Esophagus (tissue), 2 donors: ENCODE measurements at regions not wholly inside any gene's neighbourhood (a gene's known extent, or its start where the extent isn't known, plus 50 kb on each side); places are given as distances from the start of the nearest gene placed in this dataset.

Source experiments
- H3K27ac ChIP-seq, 2 donors: one replicate each; pipeline ENCODE4 v1.5.1; 2013; ENCODE audit warnings: low read depth in 2 of 2, mild to moderate bottlenecking in 2 of 2, inconsistent platforms in 1 of 2, low read length in 1 of 2, moderate library complexity in 1 of 2
- H3K27me3 ChIP-seq, 2 donors: one replicate each; pipeline ENCODE4 v1.6.1; 2013; ENCODE audit warnings: low read length in 2 of 2, control low read depth in 1 of 2, mild to moderate bottlenecking in 1 of 2; ENCODE audit not compliant: insufficient read depth in 2 of 2, control insufficient read depth in 1 of 2
- H3K36me3 ChIP-seq, 2 donors: one replicate each; pipeline ENCODE4 v1.6.1; 2013; ENCODE audit warnings: low read length in 1 of 2; ENCODE audit not compliant: control insufficient read depth in 2 of 2, insufficient read depth in 2 of 2
- H3K4me1 ChIP-seq, 2 donors: one replicate each; pipeline ENCODE4 v1.6.1; 2013; ENCODE audit warnings: low read length in 1 of 2; ENCODE audit not compliant: control insufficient read depth in 2 of 2, insufficient read depth in 2 of 2
- H3K4me3 ChIP-seq, 2 donors: one replicate each; pipeline ENCODE4 v1.5.1; 2013; ENCODE audit warnings: low read length in 2 of 2, mild to moderate bottlenecking in 2 of 2, low read depth in 1 of 2, moderate library complexity in 1 of 2
- H3K9me3 ChIP-seq, 2 donors: one replicate each; pipeline ENCODE4 v1.6.1; 2013; ENCODE audit warnings: mild to moderate bottlenecking in 2 of 2, low read depth in 1 of 2, low read length in 1 of 2, moderate library complexity in 1 of 2; ENCODE audit not compliant: control insufficient read depth in 2 of 2, insufficient read depth in 1 of 2
- WGBS, 2 donors: extraction: QIAGEN DNeasy Blood & Tissue Kit; methylation state at CpG; one replicate each; pipeline ENCODE4 v1.1.7; 2013; 5-methylcytosine and 5-hydroxymethylcytosine counted together
- donor health status: healthy with polysubstance abuse.
- donor health status: Bipolar disorder and iron deficiency.

- peaks cover 2% of the 10 kb centered on the region in 2 donors for H3K9me3 ChIP-seq
- H3K4me3 ChIP-seq, result no peak overlapping the region
- no peak overlapping the region for H3K27ac ChIP-seq
- 89% methylated on average over 3 of the region's 3 CpGs for WGBS, 2 donors
- no peaks in the 10 kb centered on the region for H3K4me1 ChIP-seq
- H3K36me3 ChIP-seq, result no peaks in the 10 kb centered on the region
- no peaks in the 10 kb centered on the region for H3K27me3 ChIP-seq
These were observed 201.7 kb upstream of the CHRNA7 start for GRCh38 chr15:31828594-31828993.

GRCh38 chr15:31830591-31830990 is 199.7 kb upstream of the CHRNA7 start:
- Histone ChIP-seq H3K4me3 (no peak overlapping the region), H3K27me3 (no peaks in the 10 kb centered on the region), H3K27ac (no peak overlapping the region), H3K36me3 (no peaks in the 10 kb centered on the region), H3K4me1 (no peaks in the 10 kb centered on the region), H3K9me3 (peaks cover 2% of the 10 kb centered on the region in 2 donors)
- 76 to 85% methylated on average over 1 of the region's 1 CpG for WGBS, 2 donors

DNA sequence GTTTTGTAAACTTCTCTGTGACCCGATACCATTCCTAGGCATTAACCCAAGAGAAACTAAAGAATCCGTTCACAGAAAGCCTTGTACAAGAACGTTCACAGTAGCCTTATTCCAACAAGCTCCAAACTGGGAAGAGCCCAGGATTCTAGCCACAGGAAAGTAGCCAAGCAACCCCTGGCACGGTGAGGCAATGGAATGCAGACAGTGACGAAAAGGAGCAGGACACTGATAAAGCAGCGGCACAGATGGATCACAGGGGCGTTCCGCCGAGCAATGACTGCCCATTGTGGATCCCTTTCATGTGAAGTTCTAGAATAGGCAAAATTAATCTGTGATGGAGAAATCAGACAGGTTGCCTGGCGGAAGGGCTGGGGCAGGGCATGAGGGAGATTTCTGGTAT is 198.7 kb upstream of the CHRNA7 start:
- 73 to 84% methylated on average over 10 of the region's 10 CpGs for WGBS, 2 donors
- Histone ChIP-seq H3K36me3 (no peaks in the 10 kb centered on the region), H3K4me3 (no peak overlapping the region), H3K27me3 (no peaks in the 10 kb centered on the region), H3K27ac (no peak overlapping the region), H3K9me3 (peaks cover 2% of the 10 kb centered on the region in 2 donors), H3K4me1 (no peaks in the 10 kb centered on the region)

DNA sequence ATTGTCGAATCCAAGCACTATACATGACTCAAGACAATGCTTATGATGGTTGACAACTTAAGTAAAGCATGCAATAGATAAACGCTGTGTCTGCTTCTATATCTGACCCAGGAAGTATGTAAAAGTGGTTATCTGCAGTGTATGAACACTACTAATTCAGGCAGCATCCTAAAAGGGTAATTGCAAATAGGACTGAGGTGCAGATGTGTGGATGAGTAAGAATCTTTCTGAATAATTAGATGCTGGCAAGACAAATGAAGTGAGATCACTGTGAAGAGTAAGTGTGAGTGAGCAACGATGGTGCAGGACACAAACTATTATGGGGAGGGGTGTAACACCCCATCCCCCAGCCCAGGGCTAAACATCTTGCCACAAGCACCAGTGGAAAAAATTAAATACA is 195.7 kb upstream of the CHRNA7 start:
- Histone ChIP-seq H3K27ac (no peak overlapping the region), H3K4me3 (no peak overlapping the region), H3K36me3 (no peaks in the 10 kb centered on the region), H3K9me3 (peaks cover 0 to 2% of the 10 kb centered on the region in 2 donors), H3K27me3 (no peaks in the 10 kb centered on the region), H3K4me1 (no peaks in the 10 kb centered on the region)
- WGBS, 2 donors, result 55 to 62% methylated on average over 3 of the region's 3 CpGs

DNA sequence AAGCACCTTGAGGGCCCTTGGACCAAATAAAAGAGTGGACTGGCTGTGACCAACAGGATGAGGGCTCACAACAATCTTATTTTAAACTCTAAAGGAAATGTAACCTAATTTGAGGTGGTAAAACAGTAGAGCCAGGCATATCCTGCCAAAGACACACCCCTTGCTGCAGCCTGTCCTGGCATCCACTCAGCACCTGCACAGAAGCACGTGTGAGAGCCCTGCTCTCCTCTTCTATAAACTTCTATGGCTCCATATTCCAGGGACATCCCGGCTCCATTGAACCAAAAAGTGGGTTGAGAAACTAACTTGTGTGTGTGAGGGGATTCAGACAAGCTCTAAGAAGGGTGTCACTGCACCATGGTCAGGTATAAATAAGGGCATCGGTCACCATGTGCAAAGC is 190.9 kb upstream of the CHRNA7 start:
- no peaks in the 10 kb centered on the region for H3K36me3 ChIP-seq
- WGBS, 2 donors, result 64 to 76% methylated on average over 3 of the region's 3 CpGs
- no peak overlapping the region for H3K27ac ChIP-seq
- no peaks in the 10 kb centered on the region for H3K4me1 ChIP-seq
- no peak overlapping the region for H3K4me3 ChIP-seq
- no peaks in the 10 kb centered on the region for H3K27me3 ChIP-seq
- H3K9me3 ChIP-seq, result no peaks in the 10 kb centered on the region

GRCh38 chr15:31840849-31841476 is 189.4 kb upstream of the CHRNA7 start:
- Histone ChIP-seq H3K27me3 (no peaks in the 10 kb centered on the region), H3K36me3 (no peaks in the 10 kb centered on the region), H3K4me3 (no peak overlapping the region), H3K27ac (no peak overlapping the region), H3K9me3 (no peaks in the 10 kb centered on the region), H3K4me1 (no peaks in the 10 kb centered on the region)
- WGBS, 2 donors, result 72% methylated on average over 9 of the region's 9 CpGs

DNA sequence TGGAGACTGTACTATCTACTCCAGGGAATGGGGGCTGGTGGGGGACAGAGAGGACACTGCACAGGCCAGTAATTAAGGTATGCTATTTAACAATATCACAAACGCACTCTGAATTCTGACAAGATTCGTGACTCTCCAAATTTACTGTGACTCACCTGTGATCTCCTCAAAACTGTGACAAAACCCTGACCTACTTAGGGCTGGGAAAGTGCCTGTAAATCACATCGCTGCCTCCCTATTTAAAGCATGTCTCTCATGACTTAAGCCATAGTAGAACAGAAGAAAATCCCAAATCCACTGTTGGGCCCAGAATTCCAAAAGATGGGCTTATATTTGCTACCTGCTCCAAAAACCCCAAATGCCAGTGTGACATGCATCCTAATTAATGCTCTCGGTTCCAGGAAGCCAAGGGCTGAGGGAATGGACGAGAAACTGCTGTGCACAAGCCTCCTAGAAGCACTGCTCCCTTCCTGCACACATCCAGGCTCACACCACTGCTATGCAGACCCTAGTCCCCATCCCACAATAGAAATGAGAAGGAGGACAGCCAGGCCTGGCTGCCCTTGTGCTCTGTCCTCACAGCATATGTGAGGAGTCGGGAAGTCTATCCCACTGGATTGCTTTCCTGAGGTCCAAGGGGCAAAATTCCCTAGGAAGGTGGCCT is 187.7 kb upstream of the CHRNA7 start:
- H3K27ac ChIP-seq, result no peak overlapping the region
- H3K36me3 ChIP-seq, result no peaks in the 10 kb centered on the region
- WGBS, 2 donors, result 68 to 75% methylated on average over 6 of the region's 6 CpGs
- H3K27me3 ChIP-seq, result no peaks in the 10 kb centered on the region
- H3K4me1 ChIP-seq, result no peaks in the 10 kb centered on the region
- no peak overlapping the region for H3K4me3 ChIP-seq
- H3K9me3 ChIP-seq, result no peaks in the 10 kb centered on the region

- 50 to 53% methylated on average over 5 of the region's 5 CpGs for WGBS, 2 donors
- H3K4me3 ChIP-seq, result no peak overlapping the region
- no peaks in the 10 kb centered on the region for H3K27me3 ChIP-seq
- H3K27ac ChIP-seq, result no peak overlapping the region
- no peaks in the 10 kb centered on the region for H3K4me1 ChIP-seq
- H3K9me3 ChIP-seq, result no peaks in the 10 kb centered on the region
- no peaks in the 10 kb centered on the region for H3K36me3 ChIP-seq
These were observed 186.8 kb upstream of the CHRNA7 start for GRCh38 chr15:31843426-31844055.

DNA sequence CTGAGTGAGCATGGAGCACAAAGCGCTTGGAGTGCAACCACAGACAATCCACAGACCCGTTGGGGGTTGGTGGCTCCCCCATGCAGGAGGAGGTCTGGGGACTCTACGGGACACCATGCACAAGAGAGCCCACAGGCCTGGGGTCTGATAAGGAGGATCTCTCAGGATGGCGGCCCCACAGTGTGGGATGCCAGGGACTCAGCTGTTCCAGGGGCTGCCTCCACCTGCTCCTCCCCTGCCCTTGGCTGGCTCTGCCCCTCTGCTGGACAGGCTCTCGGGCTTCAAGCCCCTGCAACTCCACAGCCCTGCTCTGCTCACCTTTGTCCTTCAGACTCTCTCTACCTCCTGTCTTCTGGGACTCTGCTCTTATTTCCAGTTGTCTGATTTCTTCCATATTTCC is 184.5 kb upstream of the CHRNA7 start:
- WGBS, 2 donors, result 85 to 87% methylated on average over 5 of the region's 5 CpGs

GRCh38 chr15:31847961-31848360 is 182.4 kb upstream of the CHRNA7 start:
- H3K27me3 ChIP-seq, result no peaks in the 10 kb centered on the region
- H3K36me3 ChIP-seq, result no peaks in the 10 kb centered on the region
- no peak overlapping the region for H3K4me3 ChIP-seq
- 73 to 79% methylated on average over 5 of the region's 5 CpGs for WGBS, 2 donors
- peaks cover 0 to 2% of the 10 kb centered on the region in 2 donors for H3K9me3 ChIP-seq
- H3K27ac ChIP-seq, result no peak overlapping the region
- H3K4me1 ChIP-seq, result no peaks in the 10 kb centered on the region

More for the DNA sequence above, 184.5 kb upstream of the CHRNA7 start:
- Histone ChIP-seq H3K9me3 (peaks cover 0 to 2% of the 10 kb centered on the region in 2 donors), H3K36me3 (no peaks in the 10 kb centered on the region), H3K27ac (no peak overlapping the region), H3K27me3 (no peaks in the 10 kb centered on the region), H3K4me1 (no peaks in the 10 kb centered on the region), H3K4me3 (no peak overlapping the region)
